GM23338 (cell line): ENCODE measurements at regions not wholly inside any gene's neighbourhood (a gene's known extent, or its start where the extent isn't known, plus 50 kb on each side); places are given as distances from the start of the nearest gene placed in this dataset.

Experiments
- ATAC-seq: fragments of 200-7000 bp; cut with Tn5 transposase; 3 replicates; pipeline ENCODE4 v1.9.1; 2020
- DNase-seq: peaks from one replicate; pipeline ENCODE4 v3.0.0-alpha.2; 2015; ENCODE audit warnings: low spot score
- H2AFZ ChIP-seq: fragments of 200-600 bp; sonication (generic); 2 replicates; pipeline ENCODE4 v1.8.0; 2016; ENCODE audit warnings: antibody characterized with exemption, mild to moderate bottlenecking, moderate library complexity
- H3F3A ChIP-seq: fragments of 200-600 bp; sonication (generic); replicated peaks from 2 replicates; pipeline ENCODE4 v1.8.0; 2017; ENCODE audit warnings: antibody characterized with exemption, mixed run types, low read depth
- H3K27ac ChIP-seq: fragments of 200-600 bp; sonication (generic); 2 replicates; pipeline ENCODE4 v1.6.1; 2016; ENCODE audit warnings: low read depth
- H3K27me3 ChIP-seq: fragments of 200-600 bp; sonication (generic); 2 replicates; pipeline ENCODE4 v1.8.0; 2016; ENCODE audit warnings: mild to moderate bottlenecking, mixed run types, moderate library complexity; ENCODE audit not compliant: insufficient read depth
- H3K36me3 ChIP-seq: fragments of 200-600 bp; sonication (generic); 2 replicates; pipeline ENCODE4 v1.8.0; 2016; ENCODE audit warnings: mild to moderate bottlenecking; ENCODE audit not compliant: insufficient read depth
- H3K4me1 ChIP-seq: fragments of 200-600 bp; sonication (generic); 2 replicates; pipeline ENCODE4 v1.8.0; 2016; ENCODE audit warnings: mild to moderate bottlenecking, moderate library complexity; ENCODE audit not compliant: insufficient read depth
- H3K4me2 ChIP-seq: fragments of 200-600 bp; sonication (generic); 2 replicates; pipeline ENCODE4 v1.7.1; 2017; ENCODE audit warnings: mixed run types
- H3K4me3 ChIP-seq: fragments of 200-600 bp; sonication (generic); 2 replicates; pipeline ENCODE4 v1.6.1; 2016; ENCODE audit warnings: mixed run types
- H3K79me2 ChIP-seq: fragments of 200-600 bp; sonication (generic); replicated peaks from 2 replicates; pipeline ENCODE4 v1.8.0; 2017; ENCODE audit warnings: mild to moderate bottlenecking; ENCODE audit not compliant: insufficient read depth
- H3K9me2 ChIP-seq: fragments of 200-600 bp; sonication (generic); 2 replicates; pipeline ENCODE4 v1.8.0; 2017; ENCODE audit not compliant: insufficient read depth
- H4K20me1 ChIP-seq: fragments of 200-600 bp; sonication (generic); replicated peaks from 2 replicates; pipeline ENCODE4 v1.8.0; 2017; ENCODE audit warnings: mild to moderate bottlenecking; ENCODE audit not compliant: insufficient read depth
- H3K27ac Mint-ChIP-seq: 2 replicates; pipeline ENCODE4 v1.8.0; 2020; ENCODE audit warnings: inconsistent platforms, mild to moderate bottlenecking, moderate library complexity, mixed read lengths
- H3K27me3 Mint-ChIP-seq: 3 replicates; pipeline ENCODE4 v1.8.0; 2022; ENCODE audit warnings: low read depth, mild to moderate bottlenecking, moderate library complexity, mixed read lengths, inconsistent platforms; ENCODE audit not compliant: insufficient read depth, poor library complexity
- H3K36me3 Mint-ChIP-seq: 3 replicates; pipeline ENCODE4 v1.8.0; 2021; ENCODE audit warnings: low read depth, mild to moderate bottlenecking, inconsistent platforms, moderate library complexity, mixed read lengths
- H3K4me1 Mint-ChIP-seq: 3 replicates; pipeline ENCODE4 v1.8.0; 2020; ENCODE audit warnings: mild to moderate bottlenecking, inconsistent platforms, mixed read lengths
- H3K4me3 Mint-ChIP-seq: 3 replicates; pipeline ENCODE4 v1.8.0; 2021; ENCODE audit warnings: moderate library complexity, mild to moderate bottlenecking, inconsistent platforms, mixed read lengths
- H3K9me3 Mint-ChIP-seq: 3 replicates; pipeline ENCODE4 v1.8.0; 2020; ENCODE audit warnings: moderate library complexity, mild to moderate bottlenecking, inconsistent platforms, mixed read lengths
- CREB1 ChIP-seq: fragments of 250-450 bp; sonication (Bioruptor Pico); IDR thresholded peaks from 2 replicates; pipeline ENCODE4 v1.5.0; 2020; ENCODE audit warnings: low read depth, mild to moderate bottlenecking, moderate library complexity
- ETS1 ChIP-seq: IDR thresholded peaks from 2 replicates; pipeline ENCODE4 v1.6.1; 2016; ENCODE audit warnings: antibody characterized with exemption
- EZH2 ChIP-seq: fragments of 200-600 bp; sonication (generic); IDR thresholded peaks from one replicate; pipeline ENCODE4 v1.8.0; 2017; ENCODE audit warnings: antibody characterized with exemption, mild to moderate bottlenecking, low read depth; ENCODE audit not compliant: unreplicated experiment
- EZH2phosphoT487 ChIP-seq: fragments of 200-600 bp; sonication (generic); IDR thresholded peaks from one replicate; pipeline ENCODE4 v1.8.1; 2018; ENCODE audit warnings: antibody characterized with exemption; ENCODE audit not compliant: unreplicated experiment
- JUNB ChIP-seq: IDR thresholded peaks from one replicate; pipeline ENCODE4 v1.6.1; 2016; ENCODE audit warnings: antibody characterized with exemption; ENCODE audit not compliant: unreplicated experiment
- STAT1 ChIP-seq: IDR thresholded peaks from one replicate; pipeline ENCODE4 v1.6.1; 2016; ENCODE audit warnings: antibody characterized with exemption; ENCODE audit not compliant: unreplicated experiment
- ZNF114 ChIP-seq: fragments of 250-450 bp; sonication (Bioruptor Pico); IDR thresholded peaks from 2 replicates; pipeline ENCODE4 v1.5.0; 2020; ENCODE audit warnings: mild to moderate bottlenecking, moderate library complexity
- ZNF331 ChIP-seq: fragments of 250-450 bp; sonication (Bioruptor Pico); IDR thresholded peaks from 2 replicates; pipeline ENCODE4 v1.5.0; 2020; ENCODE audit warnings: low read depth, mild to moderate bottlenecking, moderate library complexity
- TF ChIP-seq, protein P1 (sequence below), 2 experiments: fragments of 200-600 bp in 1 of 2; sonication (generic) in 1 of 2; conservative IDR thresholded peaks; 2 replicates each; pipeline versions ENCODE4 v1.5.1 to v1.6.1; 2016 to 2017; ENCODE audit warnings: antibody characterized with exemption in 2 of 2, low read depth in 2 of 2, mild to moderate bottlenecking in 2 of 2, moderate library complexity in 1 of 2

GRCh38 chr13:95445131-95445530 is 107.4 kb upstream of the CLDN10 start:
- Mint-ChIP-seq H3K4me1 (peaks cover 13% of the 10 kb centered on the region), H3K27me3 (peaks cover 6% of the 10 kb centered on the region), H3K27ac (no peak overlapping the region), H3K4me3 (no peak overlapping the region), H3K9me3 (no peaks in the 10 kb centered on the region), H3K36me3 (no peaks in the 10 kb centered on the region)
- no peaks in the 10 kb centered on the region for H3K9me2 ChIP-seq
- H3F3A ChIP-seq, result no peaks in the 10 kb centered on the region
- no peaks in the 10 kb centered on the region for H3K27me3 ChIP-seq
- DNase-seq (no peak), ATAC-seq (no peak)
- H3K4me2 ChIP-seq, result no peak overlapping the region
- H3K4me3 ChIP-seq, result no peak overlapping the region
- no peaks in the 10 kb centered on the region for H3K79me2 ChIP-seq
- H2AFZ ChIP-seq, result no peak overlapping the region
- H3K4me1 ChIP-seq, result no peaks in the 10 kb centered on the region
- H3K36me3 ChIP-seq, result no peaks in the 10 kb centered on the region
- H4K20me1 ChIP-seq, result no peaks in the 10 kb centered on the region
- no peak for TF ChIP-seq CREB1 (CRISPR knock-in tag)
- TF ChIP-seq, protein P1, sequence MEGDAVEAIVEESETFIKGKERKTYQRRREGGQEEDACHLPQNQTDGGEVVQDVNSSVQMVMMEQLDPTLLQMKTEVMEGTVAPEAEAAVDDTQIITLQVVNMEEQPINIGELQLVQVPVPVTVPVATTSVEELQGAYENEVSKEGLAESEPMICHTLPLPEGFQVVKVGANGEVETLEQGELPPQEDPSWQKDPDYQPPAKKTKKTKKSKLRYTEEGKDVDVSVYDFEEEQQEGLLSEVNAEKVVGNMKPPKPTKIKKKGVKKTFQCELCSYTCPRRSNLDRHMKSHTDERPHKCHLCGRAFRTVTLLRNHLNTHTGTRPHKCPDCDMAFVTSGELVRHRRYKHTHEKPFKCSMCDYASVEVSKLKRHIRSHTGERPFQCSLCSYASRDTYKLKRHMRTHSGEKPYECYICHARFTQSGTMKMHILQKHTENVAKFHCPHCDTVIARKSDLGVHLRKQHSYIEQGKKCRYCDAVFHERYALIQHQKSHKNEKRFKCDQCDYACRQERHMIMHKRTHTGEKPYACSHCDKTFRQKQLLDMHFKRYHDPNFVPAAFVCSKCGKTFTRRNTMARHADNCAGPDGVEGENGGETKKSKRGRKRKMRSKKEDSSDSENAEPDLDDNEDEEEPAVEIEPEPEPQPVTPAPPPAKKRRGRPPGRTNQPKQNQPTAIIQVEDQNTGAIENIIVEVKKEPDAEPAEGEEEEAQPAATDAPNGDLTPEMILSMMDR (conservative IDR thresholded peaks at IDR 0.05; ENCODE audit: low read depth in 2 of 2), result no peak
- TF ChIP-seq EZH2, result no peak
- no peak overlapping the region for H3K27ac ChIP-seq

DNA sequence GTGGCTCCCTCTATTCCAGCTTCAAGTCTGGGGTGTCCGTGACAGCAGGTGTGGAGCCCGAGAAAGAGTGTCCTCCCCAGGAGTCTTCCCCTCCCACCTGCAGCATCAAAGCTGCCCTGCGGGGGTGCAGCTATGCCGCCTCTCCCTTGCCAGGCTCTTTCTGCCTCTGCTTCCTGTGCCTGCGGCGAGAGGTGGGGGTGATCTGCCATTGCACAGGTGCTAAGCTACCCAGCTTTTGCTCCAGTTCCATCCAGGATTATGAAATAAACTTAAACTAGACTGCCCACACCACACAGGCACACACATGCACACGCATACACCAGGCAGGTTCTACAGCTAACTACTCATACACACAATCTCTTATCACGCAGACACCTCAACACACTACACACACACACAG is 104.7 kb upstream of the CLDN10 start:
- no peaks in the 10 kb centered on the region for H3K4me1 ChIP-seq
- H3K4me1 Mint-ChIP-seq, result peaks cover 13% of the 10 kb centered on the region
- no peak overlapping the region for H3K4me3 ChIP-seq
- H3K27me3 Mint-ChIP-seq, result peaks cover 6% of the 10 kb centered on the region
- H3K79me2 ChIP-seq, result no peaks in the 10 kb centered on the region
- no peaks in the 10 kb centered on the region for H3K9me3 Mint-ChIP-seq
- no peaks in the 10 kb centered on the region for H4K20me1 ChIP-seq
- H3F3A ChIP-seq, result no peaks in the 10 kb centered on the region
- TF ChIP-seq, protein P1 (conservative IDR thresholded peaks at IDR 0.05; ENCODE audit: low read depth in 2 of 2), result no peak
- TF ChIP-seq ZNF331 (CRISPR knock-in tag) (no peak), ZNF114 (CRISPR knock-in tag) (no peak), EZH2phosphoT487 (no peak), ETS1 (no peak), STAT1 (no peak), EZH2 (no peak), JUNB (no peak)
- peak; percentile 79 for ATAC-seq
- no peaks in the 10 kb centered on the region for H3K36me3 ChIP-seq
- H3K4me2 ChIP-seq, result no peak overlapping the region
- no peak overlapping the region for H3K4me3 Mint-ChIP-seq
- H3K27me3 ChIP-seq, result no peaks in the 10 kb centered on the region
- no peaks in the 10 kb centered on the region for H3K36me3 Mint-ChIP-seq
- no peaks in the 10 kb centered on the region for H3K9me2 ChIP-seq
- DNase-seq, result peak; percentile 22
- H3K27ac Mint-ChIP-seq, result no peak overlapping the region
- H3K27ac ChIP-seq, result no peak overlapping the region
- H2AFZ ChIP-seq, result no peak overlapping the region
